ENCODE measurements at regions not wholly inside any gene's neighbourhood (a gene's known extent, or its start where the extent isn't known, plus 50 kb on each side); places are given as distances from the start of the nearest gene placed in this dataset.
A peak's percentile ranks its signal among the peaks of the same experiment; 100 is the strongest.
"Not testable (repeated sequence)": the region's sequence is repeated elsewhere in the genome, so short reads cannot be mapped to it uniquely, and the experiment has no call there.

GRCh38 chrX:129086802-129087201 is 436.5 kb downstream of the SMARCA1 start:
- Histone ChIP-seq H3K9me3 (no peaks in the 10 kb centered on the region), H3K27me3 (no peaks in the 10 kb centered on the region), H3K27ac (no peak overlapping the region), H3K4me3 (no peak overlapping the region), H3K36me3 (no peaks in the 10 kb centered on the region), H3K4me1 (no peaks in the 10 kb centered on the region)
- peak; percentile 19 for ATAC-seq
- no CpG with 5 or more reads among the region's 7 CpGs for WGBS, 2 donors (ENCODE audit: low coverage in 1 of 2)
- TF ChIP-seq EP300 (IDR thresholded peaks at IDR 0.05) = no peak
- TF ChIP-seq POLR2A (IDR thresholded peaks at IDR 0.05) = no peak
- TF ChIP-seq POLR2AphosphoS5 (IDR thresholded peaks at IDR 0.05) = no peak

DNA sequence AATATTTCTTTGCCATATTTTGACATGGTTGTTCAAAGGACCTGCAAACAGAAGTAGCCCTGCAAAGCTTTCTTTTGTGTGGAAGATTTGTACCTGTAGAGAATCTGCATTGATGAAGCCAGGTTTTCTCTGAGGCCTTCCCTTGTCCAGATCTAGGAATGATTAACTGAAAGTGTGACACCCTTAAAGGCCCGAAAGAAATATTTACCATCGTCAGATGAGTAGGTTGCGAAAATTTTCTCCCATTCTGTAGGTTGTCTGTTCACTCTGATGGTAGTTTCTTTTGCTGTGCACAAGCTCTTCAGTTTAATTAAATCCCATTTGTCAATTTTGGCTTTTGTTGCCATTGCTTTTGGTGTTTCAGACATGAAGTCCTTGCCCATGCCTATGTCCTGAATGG is 439.0 kb downstream of the SMARCA1 start:
- not testable (repeated sequence) for H3K27ac ChIP-seq, H3K36me3 ChIP-seq, ATAC-seq, H3K4me1 ChIP-seq, H3K27me3 ChIP-seq, H3K9me3 ChIP-seq, H3K4me3 ChIP-seq
- 92 to 100% methylated on average over 3 of the region's 3 CpGs for WGBS, 2 donors (ENCODE audit: low coverage in 1 of 2)

DNA sequence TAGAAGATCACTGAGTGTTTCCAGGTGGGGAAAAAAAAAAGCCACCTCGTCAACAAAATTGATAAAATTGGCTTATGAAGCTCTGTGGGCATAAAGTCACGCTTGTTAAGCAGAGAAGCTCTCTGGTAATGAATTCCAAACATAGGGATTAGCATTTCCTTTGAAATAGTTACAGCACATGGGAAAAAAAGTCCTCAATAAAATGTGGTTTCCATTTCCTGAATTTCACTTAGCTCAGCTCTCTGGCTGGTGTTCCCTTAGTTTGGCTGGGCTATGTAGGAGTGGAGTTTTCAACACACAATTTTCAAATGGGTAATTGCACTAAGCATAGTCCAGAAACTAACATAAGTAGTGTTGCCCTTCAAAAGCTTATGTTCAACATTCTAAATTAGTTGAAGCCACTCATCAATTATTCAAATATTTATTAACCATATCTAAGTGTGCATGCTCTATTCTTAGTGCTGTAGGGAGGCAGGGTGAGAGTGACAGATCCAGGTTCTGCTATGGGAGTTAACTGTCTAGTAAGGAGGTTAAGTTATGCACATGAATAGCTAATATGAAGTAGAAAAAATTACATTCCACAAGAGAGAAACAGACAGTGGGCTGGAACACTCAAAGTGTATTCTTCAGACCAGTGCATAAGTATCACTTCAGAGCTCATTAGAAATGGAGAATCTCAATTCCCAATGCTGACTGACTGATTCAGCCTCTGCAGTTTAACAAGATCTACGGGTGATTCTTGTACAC is 445.7 kb downstream of the SMARCA1 start:
- Histone ChIP-seq H3K4me3 (no peak overlapping the region), H3K27me3 (no peaks in the 10 kb centered on the region), H3K27ac (no peak overlapping the region), H3K36me3 (no peaks in the 10 kb centered on the region), H3K9me3 (no peaks in the 10 kb centered on the region), H3K4me1 (no peaks in the 10 kb centered on the region)
- no peak for ATAC-seq
- 33 to 40% methylated on average over 2 to 3 of the region's 3 CpGs for WGBS, 2 donors (ENCODE audit: low coverage in 1 of 2)
- TF ChIP-seq, protein P1, sequence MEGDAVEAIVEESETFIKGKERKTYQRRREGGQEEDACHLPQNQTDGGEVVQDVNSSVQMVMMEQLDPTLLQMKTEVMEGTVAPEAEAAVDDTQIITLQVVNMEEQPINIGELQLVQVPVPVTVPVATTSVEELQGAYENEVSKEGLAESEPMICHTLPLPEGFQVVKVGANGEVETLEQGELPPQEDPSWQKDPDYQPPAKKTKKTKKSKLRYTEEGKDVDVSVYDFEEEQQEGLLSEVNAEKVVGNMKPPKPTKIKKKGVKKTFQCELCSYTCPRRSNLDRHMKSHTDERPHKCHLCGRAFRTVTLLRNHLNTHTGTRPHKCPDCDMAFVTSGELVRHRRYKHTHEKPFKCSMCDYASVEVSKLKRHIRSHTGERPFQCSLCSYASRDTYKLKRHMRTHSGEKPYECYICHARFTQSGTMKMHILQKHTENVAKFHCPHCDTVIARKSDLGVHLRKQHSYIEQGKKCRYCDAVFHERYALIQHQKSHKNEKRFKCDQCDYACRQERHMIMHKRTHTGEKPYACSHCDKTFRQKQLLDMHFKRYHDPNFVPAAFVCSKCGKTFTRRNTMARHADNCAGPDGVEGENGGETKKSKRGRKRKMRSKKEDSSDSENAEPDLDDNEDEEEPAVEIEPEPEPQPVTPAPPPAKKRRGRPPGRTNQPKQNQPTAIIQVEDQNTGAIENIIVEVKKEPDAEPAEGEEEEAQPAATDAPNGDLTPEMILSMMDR (IDR thresholded peaks at IDR 0.05) = no peak
- TF ChIP-seq POLR2AphosphoS5 (IDR thresholded peaks at IDR 0.05) (no peak), POLR2A (IDR thresholded peaks at IDR 0.05) (no peak), EP300 (IDR thresholded peaks at IDR 0.05) (no peak)

GRCh38 chrX:129071390-129071789 is 451.9 kb downstream of the SMARCA1 start:
- WGBS, 2 donors (ENCODE audit: low coverage in 1 of 2) = 21 to 30% methylated on average over 2 of the region's 2 CpGs
- TF ChIP-seq EP300 (IDR thresholded peaks at IDR 0.05) = no peak
- TF ChIP-seq POLR2AphosphoS5 (IDR thresholded peaks at IDR 0.05) = no peak
- TF ChIP-seq, protein P1 (IDR thresholded peaks at IDR 0.05) = no peak
- TF ChIP-seq POLR2A (IDR thresholded peaks at IDR 0.05) = no peak

GRCh38 chrX:129065895-129066294 is 457.4 kb downstream of the SMARCA1 start:
- Histone ChIP-seq H3K9me3 (no peaks in the 10 kb centered on the region), H3K4me3 (no peak overlapping the region), H3K36me3 (no peaks in the 10 kb centered on the region), H3K4me1 (no peaks in the 10 kb centered on the region), H3K27me3 (no peaks in the 10 kb centered on the region), H3K27ac (no peak overlapping the region)
- ATAC-seq = no peak
- TF ChIP-seq, protein P1 (IDR thresholded peaks at IDR 0.05) = no peak
- TF ChIP-seq POLR2AphosphoS5 (IDR thresholded peaks at IDR 0.05) (no peak), POLR2A (IDR thresholded peaks at IDR 0.05) (no peak), EP300 (IDR thresholded peaks at IDR 0.05) (no peak)
- no CpG with 5 or more reads among the region's 1 CpG for WGBS, 2 donors (ENCODE audit: low coverage in 1 of 2)

More at GRCh38 chrX:129071390-129071789, 451.9 kb downstream of the SMARCA1 start:
- Histone ChIP-seq H3K27me3 (no peaks in the 10 kb centered on the region), H3K4me3 (no peak overlapping the region), H3K9me3 (no peaks in the 10 kb centered on the region), H3K27ac (no peak overlapping the region), H3K4me1 (no peaks in the 10 kb centered on the region), H3K36me3 (no peaks in the 10 kb centered on the region)
- no peak for ATAC-seq

GRCh38 chrX:129058405-129058804 is 464.9 kb downstream of the SMARCA1 start:
- TF ChIP-seq, protein P1 (IDR thresholded peaks at IDR 0.05) = no peak
- TF ChIP-seq POLR2AphosphoS5 (IDR thresholded peaks at IDR 0.05) = no peak
- no peak for TF ChIP-seq EP300 (IDR thresholded peaks at IDR 0.05)
- TF ChIP-seq POLR2A (IDR thresholded peaks at IDR 0.05) = no peak
- WGBS, 2 donors (ENCODE audit: low coverage in 1 of 2) = 75% methylated on average over 1 of the region's 1 CpG; no CpG with 5 or more reads in 1 of the 2 donors
- H3K4me1 ChIP-seq = no peaks in the 10 kb centered on the region
- H3K4me3 ChIP-seq = no peak overlapping the region
- H3K9me3 ChIP-seq = no peaks in the 10 kb centered on the region
- no peak overlapping the region for H3K27ac ChIP-seq
- H3K36me3 ChIP-seq = no peaks in the 10 kb centered on the region
- H3K27me3 ChIP-seq = no peaks in the 10 kb centered on the region
- ATAC-seq = no peak
